ENCODE measurements at regions not wholly inside any gene's neighbourhood (a gene's known extent, or its start where the extent isn't known, plus 50 kb on each side); places are given as distances from the start of the nearest gene placed in this dataset.
A peak's percentile ranks its signal among the peaks of the same experiment; 100 is the strongest.

DNA sequence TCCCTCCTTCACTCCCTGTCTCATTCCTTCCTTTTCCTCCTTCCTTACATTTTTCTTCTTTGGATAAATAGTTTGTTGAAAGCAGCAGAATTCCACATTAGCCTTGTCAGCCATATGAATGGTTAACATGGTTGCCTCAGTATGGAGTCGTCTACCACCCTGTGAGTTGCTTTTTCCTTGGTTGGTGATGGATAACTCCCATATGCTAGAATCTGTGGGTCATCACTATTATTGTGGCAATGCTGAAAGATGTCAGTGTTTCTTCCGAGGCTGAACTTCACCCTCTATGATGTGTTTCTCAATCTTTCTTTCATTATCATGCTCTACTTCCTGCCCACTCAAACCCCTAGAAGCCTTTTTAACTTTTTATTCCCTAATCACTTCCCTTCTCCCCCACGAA lies 481.8 kb upstream of the KCNMB2 start:
- no peaks in the 10 kb centered on the region for H3K36me3 Mint-ChIP-seq (ENCODE audit: low read depth)

DNA sequence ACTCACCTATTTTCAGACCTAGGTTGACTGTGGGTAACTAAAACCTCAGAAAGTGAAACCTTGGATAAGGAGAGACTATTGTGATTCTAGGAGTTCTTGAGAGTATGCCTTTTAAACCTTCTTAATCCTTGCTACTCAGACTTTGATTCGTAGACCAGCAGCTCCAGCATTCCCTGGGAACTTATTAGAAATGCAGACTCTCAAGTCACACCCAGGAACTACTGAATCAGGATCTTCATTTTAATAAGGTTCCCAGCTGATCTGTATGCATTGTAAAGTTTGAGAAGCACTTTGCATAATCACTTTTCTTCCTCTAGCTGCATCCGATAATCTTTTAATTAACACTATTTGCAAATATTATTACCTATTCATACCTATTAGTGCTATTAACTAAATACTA lies 480.3 kb upstream of the KCNMB2 start:
- TF ChIP-seq, protein P1, sequence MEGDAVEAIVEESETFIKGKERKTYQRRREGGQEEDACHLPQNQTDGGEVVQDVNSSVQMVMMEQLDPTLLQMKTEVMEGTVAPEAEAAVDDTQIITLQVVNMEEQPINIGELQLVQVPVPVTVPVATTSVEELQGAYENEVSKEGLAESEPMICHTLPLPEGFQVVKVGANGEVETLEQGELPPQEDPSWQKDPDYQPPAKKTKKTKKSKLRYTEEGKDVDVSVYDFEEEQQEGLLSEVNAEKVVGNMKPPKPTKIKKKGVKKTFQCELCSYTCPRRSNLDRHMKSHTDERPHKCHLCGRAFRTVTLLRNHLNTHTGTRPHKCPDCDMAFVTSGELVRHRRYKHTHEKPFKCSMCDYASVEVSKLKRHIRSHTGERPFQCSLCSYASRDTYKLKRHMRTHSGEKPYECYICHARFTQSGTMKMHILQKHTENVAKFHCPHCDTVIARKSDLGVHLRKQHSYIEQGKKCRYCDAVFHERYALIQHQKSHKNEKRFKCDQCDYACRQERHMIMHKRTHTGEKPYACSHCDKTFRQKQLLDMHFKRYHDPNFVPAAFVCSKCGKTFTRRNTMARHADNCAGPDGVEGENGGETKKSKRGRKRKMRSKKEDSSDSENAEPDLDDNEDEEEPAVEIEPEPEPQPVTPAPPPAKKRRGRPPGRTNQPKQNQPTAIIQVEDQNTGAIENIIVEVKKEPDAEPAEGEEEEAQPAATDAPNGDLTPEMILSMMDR (IDR thresholded peaks at IDR 0.05): no peak

More for the DNA sequence above, 481.8 kb upstream of the KCNMB2 start:
- no peak overlapping the region for H3K4me3 Mint-ChIP-seq (ENCODE audit: unreplicated experiment)
- no peak for DNase-seq (ENCODE audit: low spot score)
- H3K4me1 Mint-ChIP-seq (ENCODE audit: low read depth): peaks cover 29% of the 10 kb centered on the region
- peak overlapping the region; percentile 32 for H3K27ac Mint-ChIP-seq (ENCODE audit: unreplicated experiment)
- H3K27me3 Mint-ChIP-seq (ENCODE audit: low read depth): no peaks in the 10 kb centered on the region
- no peaks in the 10 kb centered on the region for H3K9me3 Mint-ChIP-seq (ENCODE audit: low read depth)
- TF ChIP-seq, protein P1 (IDR thresholded peaks at IDR 0.05): no peak

DNA sequence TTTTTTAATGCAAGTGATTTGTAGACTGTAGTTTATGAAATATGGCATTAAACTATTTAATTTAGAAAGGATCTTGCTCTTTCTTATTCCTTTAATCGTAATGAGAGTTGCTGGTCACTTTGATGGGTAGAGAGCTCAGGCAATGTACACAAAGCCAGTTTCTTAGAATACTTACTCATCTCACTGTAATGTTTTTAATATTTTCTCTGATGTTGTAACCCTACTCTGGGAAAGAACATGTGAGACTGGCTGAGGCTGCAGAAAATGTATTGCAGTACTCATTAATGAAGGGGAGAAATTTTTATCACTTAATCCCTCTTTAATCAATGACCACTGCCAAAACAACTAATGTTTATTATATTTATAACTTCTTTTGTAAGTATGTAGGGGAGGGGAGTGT lies 479.4 kb upstream of the KCNMB2 start:
- Mint-ChIP-seq H3K36me3 (ENCODE audit: low read depth) (no peaks in the 10 kb centered on the region), H3K9me3 (ENCODE audit: low read depth) (no peaks in the 10 kb centered on the region), H3K4me1 (ENCODE audit: low read depth) (peaks cover 29% of the 10 kb centered on the region), H3K4me3 (ENCODE audit: unreplicated experiment) (no peak overlapping the region), H3K27me3 (ENCODE audit: low read depth) (no peaks in the 10 kb centered on the region), H3K27ac (ENCODE audit: unreplicated experiment) (no peak overlapping the region)
- no peak for DNase-seq (ENCODE audit: low spot score)
- TF ChIP-seq, protein P1 (IDR thresholded peaks at IDR 0.05): no peak

More for the DNA sequence above, 480.3 kb upstream of the KCNMB2 start:
- no peak overlapping the region for H3K27ac Mint-ChIP-seq (ENCODE audit: unreplicated experiment)
- H3K36me3 Mint-ChIP-seq (ENCODE audit: low read depth): no peaks in the 10 kb centered on the region
- H3K4me3 Mint-ChIP-seq (ENCODE audit: unreplicated experiment): no peak overlapping the region
- no peak for DNase-seq (ENCODE audit: low spot score)
- H3K9me3 Mint-ChIP-seq (ENCODE audit: low read depth): no peaks in the 10 kb centered on the region
- peaks cover 29% of the 10 kb centered on the region for H3K4me1 Mint-ChIP-seq (ENCODE audit: low read depth)
- no peaks in the 10 kb centered on the region for H3K27me3 Mint-ChIP-seq (ENCODE audit: low read depth)

DNA sequence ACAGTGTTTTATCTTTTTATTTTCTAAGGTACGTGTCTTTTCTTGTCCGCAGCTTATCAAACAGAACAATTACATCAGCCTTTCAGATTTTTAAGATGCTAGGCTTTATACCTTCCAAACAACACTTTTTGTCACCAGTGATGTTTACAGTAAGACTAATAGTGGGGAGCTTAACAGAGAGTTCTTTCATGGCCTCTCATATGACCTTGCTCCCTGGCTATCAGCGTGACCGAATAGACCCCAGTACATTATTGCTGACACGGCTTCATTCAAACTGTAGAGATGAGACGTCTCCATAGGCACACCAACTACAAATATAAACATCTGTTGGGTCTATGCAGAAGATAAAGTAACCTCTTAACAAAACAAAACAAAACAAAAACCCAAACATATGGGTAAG lies 477.6 kb upstream of the KCNMB2 start:
- Mint-ChIP-seq H3K27me3 (ENCODE audit: low read depth) (no peaks in the 10 kb centered on the region), H3K9me3 (ENCODE audit: low read depth) (no peaks in the 10 kb centered on the region)
- no peak for DNase-seq (ENCODE audit: low spot score)

DNA sequence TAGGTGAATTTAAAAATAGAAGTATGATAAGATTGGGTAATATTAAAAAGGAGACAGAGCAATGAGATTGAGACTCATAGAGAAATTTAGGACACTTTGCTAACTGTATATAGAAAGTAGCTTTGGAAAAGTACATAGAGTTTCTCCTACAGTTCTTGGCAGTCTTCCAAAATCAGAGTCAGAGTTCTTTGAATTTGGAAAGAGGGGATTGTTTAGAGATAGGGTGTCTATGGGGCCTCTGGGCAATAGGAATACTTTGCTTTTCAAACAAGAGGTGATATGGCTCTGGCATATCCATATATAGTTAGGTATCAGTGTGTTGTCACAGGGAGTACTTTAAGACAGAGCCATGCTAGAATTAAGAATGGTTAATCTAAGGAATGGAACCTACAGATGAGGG lies 477.1 kb upstream of the KCNMB2 start:
- Mint-ChIP-seq H3K27me3 (ENCODE audit: low read depth) (no peaks in the 10 kb centered on the region), H3K9me3 (ENCODE audit: low read depth) (no peaks in the 10 kb centered on the region), H3K27ac (ENCODE audit: unreplicated experiment) (no peak overlapping the region), H3K4me1 (ENCODE audit: low read depth) (peaks cover 37% of the 10 kb centered on the region), H3K36me3 (ENCODE audit: low read depth) (no peaks in the 10 kb centered on the region), H3K4me3 (ENCODE audit: unreplicated experiment) (no peak overlapping the region)
- TF ChIP-seq, protein P1 (IDR thresholded peaks at IDR 0.05): no peak
- DNase-seq (ENCODE audit: low spot score): no peak

More for the DNA sequence above, 477.6 kb upstream of the KCNMB2 start:
- Mint-ChIP-seq H3K4me1 (ENCODE audit: low read depth) (peaks cover 35% of the 10 kb centered on the region), H3K27ac (ENCODE audit: unreplicated experiment) (no peak overlapping the region), H3K4me3 (ENCODE audit: unreplicated experiment) (no peak overlapping the region), H3K36me3 (ENCODE audit: low read depth) (no peaks in the 10 kb centered on the region)
- TF ChIP-seq, protein P1 (IDR thresholded peaks at IDR 0.05): no peak

All from chondrocyte (in vitro differentiated cells).